K562 (cell line): ENCODE measurements at regions not wholly inside any gene's neighbourhood (a gene's known extent, or its start where the extent isn't known, plus 50 kb on each side); places are given as distances from the start of the nearest gene placed in this dataset.

Experiments used
- C11orf30 ChIP-seq: fragments of 450-650 bp; IDR thresholded peaks from 2 replicates; pipeline ENCODE4 v1.6.1; 2016; ENCODE audit warnings: low read depth, mild to moderate bottlenecking
- CBX8 ChIP-seq: fragments of 200-600 bp; sonication (generic); IDR thresholded peaks from 2 replicates; pipeline ENCODE4 v1.6.1; 2012; ENCODE audit warnings: borderline replicate concordance, mixed run types, low read depth, mild to moderate bottlenecking, moderate library complexity, mixed read lengths, low read length, control low read depth, inconsistent platforms; ENCODE audit not compliant: poor library complexity, severe bottlenecking; ENCODE audit errors: extremely low read depth
- EHMT2 ChIP-seq: fragments of 450-650 bp; IDR thresholded peaks from 2 replicates; pipeline ENCODE4 v1.6.1; 2018; ENCODE audit warnings: antibody characterized with exemption
- GATAD2B ChIP-seq: fragments of 450-650 bp; IDR thresholded peaks from 2 replicates; pipeline ENCODE4 v1.6.1; 2017; ENCODE audit warnings: mild to moderate bottlenecking, borderline replicate concordance
- HLTF ChIP-seq: fragments of 450-650 bp; IDR thresholded peaks from 2 replicates; pipeline ENCODE4 v1.6.1; 2016
- KHSRP ChIP-seq: fragments of 450-650 bp; IDR thresholded peaks from 2 replicates; pipeline ENCODE4 v1.6.1; 2017
- SAP30 ChIP-seq: fragments of 200-600 bp; sonication (generic); IDR thresholded peaks from 2 replicates; pipeline ENCODE4 v1.6.1; 2012; ENCODE audit warnings: borderline replicate concordance, low read depth, mild to moderate bottlenecking, moderate library complexity, low read length, control low read depth, inconsistent platforms; ENCODE audit not compliant: insufficient read depth, poor library complexity, severe bottlenecking
- SMARCE1 ChIP-seq: fragments of 450-650 bp; IDR thresholded peaks from 2 replicates; pipeline ENCODE4 v1.7.1; 2016; ENCODE audit warnings: mild to moderate bottlenecking
- SOX6 ChIP-seq: fragments of 450-650 bp; IDR thresholded peaks from 2 replicates; pipeline ENCODE4 v1.6.1; 2014; ENCODE audit warnings: mild to moderate bottlenecking
- STAT5A ChIP-seq: IDR thresholded peaks from 2 replicates; pipeline ENCODE4 v1.6.1; 2012; ENCODE audit warnings: low read length, inconsistent platforms, borderline replicate concordance
- TCF3 ChIP-seq: sonication (generic); formaldehyde crosslinking; IDR thresholded peaks from 2 replicates; pipeline ENCODE4 v1.4.0; 2020; ENCODE audit warnings: mild to moderate bottlenecking, missing genetic modification reagents
- ZFPM2 ChIP-seq: fragments of 250-450 bp; sonication (Bioruptor Pico); IDR thresholded peaks from 2 replicates; pipeline ENCODE4 v1.5.1; 2022; ENCODE audit warnings: mild to moderate bottlenecking
- ZNF224 ChIP-seq: sonication (generic); formaldehyde crosslinking; IDR thresholded peaks from 2 replicates; pipeline ENCODE4 v1.8.0; 2022; ENCODE audit warnings: mild to moderate bottlenecking, missing genetic modification reagents
- ZNF23 ChIP-seq: fragments of 250-450 bp; sonication (Bioruptor Pico); IDR thresholded peaks from 2 replicates; pipeline ENCODE4 v1.4.0; 2020; ENCODE audit warnings: mild to moderate bottlenecking
- ZNF584 ChIP-seq: fragments of 200-800 bp; sonication (Bioruptor generic); IDR thresholded peaks from 2 replicates; pipeline ENCODE4 v1.6.1; 2016; ENCODE audit warnings: low read depth, mild to moderate bottlenecking, missing genetic modification characterization, missing compliant biosample characterization
- TF ChIP-seq, protein P1 (sequence below): sonication (generic); formaldehyde crosslinking; IDR thresholded peaks from 2 replicates; pipeline ENCODE4 v1.5.0; 2020; ENCODE audit warnings: missing genetic modification reagents
- TF ChIP-seq, protein P2 (sequence below): sonication (generic); formaldehyde crosslinking; IDR thresholded peaks from 2 replicates; pipeline ENCODE4 v1.8.0; 2022; ENCODE audit warnings: mild to moderate bottlenecking, missing genetic modification reagents
- TF ChIP-seq, protein P3 (sequence below): IDR thresholded peaks from 3 replicates; pipeline ENCODE4 v1.6.1; 2011; ENCODE audit warnings: borderline replicate concordance, mild to moderate bottlenecking, moderate library complexity; ENCODE audit not compliant: insufficient read length; ENCODE audit errors: extremely low read depth
- TF ChIP-seq, protein P4 (sequence below): fragments of 250-450 bp; sonication (Bioruptor Pico); IDR thresholded peaks from 2 replicates; pipeline ENCODE4 v1.5.0; 2021
- TF ChIP-seq, protein P5 (sequence below): fragments of 450-650 bp; IDR thresholded peaks from 2 replicates; pipeline ENCODE4 v1.6.1; 2016; ENCODE audit warnings: mild to moderate bottlenecking

DNA sequence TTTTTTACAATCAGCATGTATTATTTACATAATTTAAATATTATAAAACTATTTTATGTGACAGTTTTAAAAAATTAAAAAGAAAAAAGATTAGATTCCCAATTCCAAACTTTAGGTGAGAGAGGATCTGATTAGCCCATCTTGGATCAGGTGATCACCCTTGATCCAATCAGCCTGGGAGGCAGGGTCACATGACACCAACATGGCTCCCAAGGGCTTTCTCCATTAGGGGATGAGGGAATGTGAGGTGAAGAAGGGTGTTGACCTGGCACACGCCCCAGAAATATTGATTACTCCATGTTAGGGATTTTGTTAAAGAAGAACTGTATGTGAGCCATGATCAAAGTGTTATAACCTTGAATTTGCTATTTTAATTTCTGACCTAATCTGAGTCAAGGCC, 225.4 kb downstream of the RBM19 start (continued):
- TF ChIP-seq SAP30: no peak
- TF ChIP-seq, protein P1, sequence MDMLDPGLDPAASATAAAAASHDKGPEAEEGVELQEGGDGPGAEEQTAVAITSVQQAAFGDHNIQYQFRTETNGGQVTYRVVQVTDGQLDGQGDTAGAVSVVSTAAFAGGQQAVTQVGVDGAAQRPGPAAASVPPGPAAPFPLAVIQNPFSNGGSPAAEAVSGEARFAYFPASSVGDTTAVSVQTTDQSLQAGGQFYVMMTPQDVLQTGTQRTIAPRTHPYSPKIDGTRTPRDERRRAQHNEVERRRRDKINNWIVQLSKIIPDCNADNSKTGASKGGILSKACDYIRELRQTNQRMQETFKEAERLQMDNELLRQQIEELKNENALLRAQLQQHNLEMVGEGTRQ (CRISPR knock-in tag): peak; percentile 89
- no peak for TF ChIP-seq ZNF23 (CRISPR knock-in tag)
- TF ChIP-seq HLTF: no peak
- no peak for TF ChIP-seq SMARCE1
- peak; percentile 43; the same call in 1 of the 2 replicates for TF ChIP-seq EHMT2
- TF ChIP-seq, protein P2, sequence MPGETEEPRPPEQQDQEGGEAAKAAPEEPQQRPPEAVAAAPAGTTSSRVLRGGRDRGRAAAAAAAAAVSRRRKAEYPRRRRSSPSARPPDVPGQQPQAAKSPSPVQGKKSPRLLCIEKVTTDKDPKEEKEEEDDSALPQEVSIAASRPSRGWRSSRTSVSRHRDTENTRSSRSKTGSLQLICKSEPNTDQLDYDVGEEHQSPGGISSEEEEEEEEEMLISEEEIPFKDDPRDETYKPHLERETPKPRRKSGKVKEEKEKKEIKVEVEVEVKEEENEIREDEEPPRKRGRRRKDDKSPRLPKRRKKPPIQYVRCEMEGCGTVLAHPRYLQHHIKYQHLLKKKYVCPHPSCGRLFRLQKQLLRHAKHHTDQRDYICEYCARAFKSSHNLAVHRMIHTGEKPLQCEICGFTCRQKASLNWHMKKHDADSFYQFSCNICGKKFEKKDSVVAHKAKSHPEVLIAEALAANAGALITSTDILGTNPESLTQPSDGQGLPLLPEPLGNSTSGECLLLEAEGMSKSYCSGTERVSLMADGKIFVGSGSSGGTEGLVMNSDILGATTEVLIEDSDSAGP (CRISPR knock-in tag): no peak
- TF ChIP-seq, protein P3, sequence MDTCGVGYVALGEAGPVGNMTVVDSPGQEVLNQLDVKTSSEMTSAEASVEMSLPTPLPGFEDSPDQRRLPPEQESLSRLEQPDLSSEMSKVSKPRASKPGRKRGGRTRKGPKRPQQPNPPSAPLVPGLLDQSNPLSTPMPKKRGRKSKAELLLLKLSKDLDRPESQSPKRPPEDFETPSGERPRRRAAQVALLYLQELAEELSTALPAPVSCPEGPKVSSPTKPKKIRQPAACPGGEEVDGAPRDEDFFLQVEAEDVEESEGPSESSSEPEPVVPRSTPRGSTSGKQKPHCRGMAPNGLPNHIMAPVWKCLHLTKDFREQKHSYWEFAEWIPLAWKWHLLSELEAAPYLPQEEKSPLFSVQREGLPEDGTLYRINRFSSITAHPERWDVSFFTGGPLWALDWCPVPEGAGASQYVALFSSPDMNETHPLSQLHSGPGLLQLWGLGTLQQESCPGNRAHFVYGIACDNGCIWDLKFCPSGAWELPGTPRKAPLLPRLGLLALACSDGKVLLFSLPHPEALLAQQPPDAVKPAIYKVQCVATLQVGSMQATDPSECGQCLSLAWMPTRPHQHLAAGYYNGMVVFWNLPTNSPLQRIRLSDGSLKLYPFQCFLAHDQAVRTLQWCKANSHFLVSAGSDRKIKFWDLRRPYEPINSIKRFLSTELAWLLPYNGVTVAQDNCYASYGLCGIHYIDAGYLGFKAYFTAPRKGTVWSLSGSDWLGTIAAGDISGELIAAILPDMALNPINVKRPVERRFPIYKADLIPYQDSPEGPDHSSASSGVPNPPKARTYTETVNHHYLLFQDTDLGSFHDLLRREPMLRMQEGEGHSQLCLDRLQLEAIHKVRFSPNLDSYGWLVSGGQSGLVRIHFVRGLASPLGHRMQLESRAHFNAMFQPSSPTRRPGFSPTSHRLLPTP: no peak
- no peak for TF ChIP-seq SOX6
- no peak for TF ChIP-seq C11orf30
- no peak for TF ChIP-seq GATAD2B
- TF ChIP-seq, protein P4, sequence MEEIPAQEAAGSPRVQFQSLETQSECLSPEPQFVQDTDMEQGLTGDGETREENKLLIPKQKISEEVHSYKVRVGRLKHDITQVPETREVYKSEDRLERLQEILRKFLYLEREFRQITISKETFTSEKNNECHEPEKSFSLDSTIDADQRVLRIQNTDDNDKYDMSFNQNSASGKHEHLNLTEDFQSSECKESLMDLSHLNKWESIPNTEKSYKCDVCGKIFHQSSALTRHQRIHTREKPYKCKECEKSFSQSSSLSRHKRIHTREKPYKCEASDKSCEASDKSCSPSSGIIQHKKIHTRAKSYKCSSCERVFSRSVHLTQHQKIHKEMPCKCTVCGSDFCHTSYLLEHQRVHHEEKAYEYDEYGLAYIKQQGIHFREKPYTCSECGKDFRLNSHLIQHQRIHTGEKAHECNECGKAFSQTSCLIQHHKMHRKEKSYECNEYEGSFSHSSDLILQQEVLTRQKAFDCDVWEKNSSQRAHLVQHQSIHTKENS (CRISPR knock-in tag): no peak
- no peak for TF ChIP-seq ZNF224 (CRISPR knock-in tag)
- TF ChIP-seq STAT5A: no peak
- TF ChIP-seq CBX8: no peak
- no peak for TF ChIP-seq TCF3 (CRISPR knock-in tag)
- TF ChIP-seq ZFPM2 (CRISPR knock-in tag): no peak
- TF ChIP-seq ZNF584: no peak
- no peak for TF ChIP-seq KHSRP
- TF ChIP-seq, protein P5, sequence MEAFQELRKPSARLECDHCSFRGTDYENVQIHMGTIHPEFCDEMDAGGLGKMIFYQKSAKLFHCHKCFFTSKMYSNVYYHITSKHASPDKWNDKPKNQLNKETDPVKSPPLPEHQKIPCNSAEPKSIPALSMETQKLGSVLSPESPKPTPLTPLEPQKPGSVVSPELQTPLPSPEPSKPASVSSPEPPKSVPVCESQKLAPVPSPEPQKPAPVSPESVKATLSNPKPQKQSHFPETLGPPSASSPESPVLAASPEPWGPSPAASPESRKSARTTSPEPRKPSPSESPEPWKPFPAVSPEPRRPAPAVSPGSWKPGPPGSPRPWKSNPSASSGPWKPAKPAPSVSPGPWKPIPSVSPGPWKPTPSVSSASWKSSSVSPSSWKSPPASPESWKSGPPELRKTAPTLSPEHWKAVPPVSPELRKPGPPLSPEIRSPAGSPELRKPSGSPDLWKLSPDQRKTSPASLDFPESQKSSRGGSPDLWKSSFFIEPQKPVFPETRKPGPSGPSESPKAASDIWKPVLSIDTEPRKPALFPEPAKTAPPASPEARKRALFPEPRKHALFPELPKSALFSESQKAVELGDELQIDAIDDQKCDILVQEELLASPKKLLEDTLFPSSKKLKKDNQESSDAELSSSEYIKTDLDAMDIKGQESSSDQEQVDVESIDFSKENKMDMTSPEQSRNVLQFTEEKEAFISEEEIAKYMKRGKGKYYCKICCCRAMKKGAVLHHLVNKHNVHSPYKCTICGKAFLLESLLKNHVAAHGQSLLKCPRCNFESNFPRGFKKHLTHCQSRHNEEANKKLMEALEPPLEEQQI: 0 out of 2 replicates have a peak, but pooled peaks have one; percentile 38
